ENCODE measurements at regions not wholly inside any gene's neighbourhood (a gene's known extent, or its start where the extent isn't known, plus 50 kb on each side); places are given as distances from the start of the nearest gene placed in this dataset.
"Not testable (repeated sequence)": the region's sequence is repeated elsewhere in the genome, so short reads cannot be mapped to it uniquely, and the experiment has no call there.

DNA sequence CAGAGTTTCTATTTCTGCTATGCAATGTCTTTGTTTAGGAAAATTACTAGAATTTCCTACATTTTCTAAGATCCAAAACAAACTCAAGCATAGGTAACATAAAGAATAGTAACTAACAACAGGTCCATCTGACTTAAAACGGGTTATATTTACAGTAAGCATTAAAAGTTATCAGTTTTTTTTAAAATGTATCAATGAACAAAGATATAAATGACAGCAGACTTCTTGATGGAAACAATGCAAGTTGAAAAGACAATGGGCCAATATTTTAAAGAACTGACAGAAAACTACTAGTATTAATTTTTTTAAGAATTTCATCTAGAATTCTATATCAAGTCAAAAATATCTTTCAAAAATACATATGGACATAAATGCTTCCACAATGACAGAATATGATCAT lies 367.1 kb upstream of the MGAT4C start:
- DNase-seq = no peak

DNA sequence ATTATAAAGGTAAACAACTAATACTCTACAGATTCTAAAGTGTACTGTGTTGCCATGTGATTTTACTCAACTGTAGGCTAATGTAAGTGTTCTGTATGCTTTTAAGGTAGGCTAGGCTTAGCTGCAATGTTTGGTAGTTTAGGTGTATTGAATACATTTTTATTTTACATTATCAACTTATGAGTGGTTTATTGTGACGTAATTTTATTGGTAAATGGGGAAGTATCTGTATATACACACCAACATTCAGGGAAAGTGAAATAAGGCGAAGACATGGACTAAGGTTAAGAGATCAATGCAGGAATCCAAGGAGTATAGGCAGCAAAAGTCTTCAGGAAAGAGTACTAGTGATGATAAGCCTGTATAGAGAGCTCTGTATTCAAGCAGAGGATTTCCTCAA lies 365.8 kb upstream of the MGAT4C start:
- DNase-seq = no peak

DNA sequence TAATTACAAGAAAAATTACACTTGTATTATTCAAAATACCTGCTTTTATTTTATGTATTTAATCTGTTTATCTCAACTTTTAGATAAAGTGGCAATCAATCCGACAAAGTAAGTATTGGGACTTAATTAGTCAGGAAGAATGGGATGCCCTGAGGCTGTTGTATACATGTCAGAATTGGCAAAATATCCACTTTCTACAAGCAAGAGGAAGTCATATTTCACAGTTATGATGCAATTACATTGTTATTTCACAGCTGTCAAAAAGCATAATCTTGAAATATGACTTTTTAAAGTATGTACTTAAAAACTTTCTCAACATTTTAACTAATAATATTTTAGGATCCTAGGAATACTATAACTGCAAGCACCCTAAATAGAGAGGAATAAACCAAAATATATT lies 357.1 kb upstream of the MGAT4C start:
- DNase-seq = no peak

DNA sequence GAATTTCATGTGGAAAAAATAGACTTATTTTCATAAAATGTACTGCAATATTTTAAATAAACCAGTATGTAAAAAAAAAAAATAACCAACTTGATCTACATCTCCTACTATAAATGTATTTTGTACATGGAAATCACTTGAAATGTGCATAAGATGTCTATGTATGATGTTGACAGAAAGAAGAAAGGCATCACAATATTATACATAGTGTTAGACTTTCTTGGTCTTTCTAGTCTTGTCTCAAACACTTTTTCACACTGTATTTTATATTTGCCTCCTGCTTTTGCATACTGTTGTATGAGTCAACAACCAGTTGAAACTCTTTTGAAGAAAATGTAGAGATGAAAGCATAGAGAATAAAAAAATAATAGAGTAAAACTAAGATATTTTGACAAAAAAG lies 352.4 kb upstream of the MGAT4C start:
- no peak for DNase-seq

DNA sequence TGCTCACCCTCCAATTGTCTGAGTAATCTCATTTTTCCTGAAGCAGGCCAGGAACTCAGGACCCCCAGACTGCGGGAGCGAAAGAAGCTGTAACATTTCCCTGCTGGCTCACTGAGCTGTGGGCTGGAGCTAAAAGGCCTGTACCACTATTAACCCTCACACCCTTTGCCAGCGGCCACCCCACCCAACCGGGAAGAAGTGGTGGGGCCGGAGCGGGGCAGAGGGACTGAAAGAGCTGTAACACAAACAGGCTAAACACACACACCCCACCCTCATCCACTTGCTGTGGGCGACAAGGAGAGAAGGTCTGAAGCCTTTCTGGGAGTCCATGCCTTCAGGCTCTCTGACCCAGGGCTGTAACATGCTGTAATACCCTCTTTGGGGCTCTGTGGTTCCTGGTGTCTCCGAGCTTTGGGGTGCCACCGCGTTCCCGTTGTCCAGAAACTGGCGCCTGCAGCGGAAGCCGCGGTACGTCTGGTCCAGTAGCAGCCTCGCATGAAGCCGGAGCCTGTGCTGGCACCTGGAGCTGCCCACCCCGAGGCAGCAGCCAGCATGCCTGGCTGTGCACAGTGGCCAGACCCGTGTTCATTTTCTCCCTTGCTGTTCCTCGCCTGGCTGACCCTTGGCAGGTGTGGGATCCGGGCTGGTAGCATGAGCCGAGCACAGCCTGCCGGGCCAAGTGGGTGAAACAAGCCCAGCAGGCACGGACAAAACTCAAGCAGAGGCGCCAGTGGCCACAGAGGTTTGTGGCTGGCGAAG lies 345.5 kb upstream of the MGAT4C start:
- DNase-seq = no peak

DNA sequence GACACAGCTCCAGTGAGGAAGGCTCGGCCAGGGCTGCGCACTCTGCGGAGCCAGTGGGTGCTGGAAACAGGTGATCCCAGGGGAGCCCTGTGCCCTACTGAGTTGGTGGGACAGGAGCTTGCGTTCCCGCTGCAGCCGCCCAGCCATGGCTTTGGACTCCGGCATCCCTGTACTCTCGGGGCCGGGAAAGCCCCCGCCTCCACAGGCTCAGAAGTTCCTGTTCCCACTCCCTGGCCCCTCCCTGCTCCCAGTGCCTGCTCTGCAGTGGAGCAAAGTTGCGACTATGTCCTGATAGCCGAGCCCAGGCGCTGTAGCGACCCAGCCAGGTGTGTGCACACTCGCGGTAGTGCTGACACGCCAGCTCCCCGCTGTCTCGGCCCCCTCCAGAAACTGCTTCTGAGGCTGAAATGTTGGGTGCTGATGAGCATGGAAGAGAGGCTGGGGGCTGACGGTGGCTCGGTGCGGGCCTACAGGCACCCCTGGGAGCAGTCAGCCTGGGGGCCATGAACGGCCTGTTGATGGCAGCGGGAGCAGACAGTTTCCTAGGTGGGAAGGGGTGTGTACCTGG lies 344.6 kb upstream of the MGAT4C start:
- DNase-seq = no peak

DNA sequence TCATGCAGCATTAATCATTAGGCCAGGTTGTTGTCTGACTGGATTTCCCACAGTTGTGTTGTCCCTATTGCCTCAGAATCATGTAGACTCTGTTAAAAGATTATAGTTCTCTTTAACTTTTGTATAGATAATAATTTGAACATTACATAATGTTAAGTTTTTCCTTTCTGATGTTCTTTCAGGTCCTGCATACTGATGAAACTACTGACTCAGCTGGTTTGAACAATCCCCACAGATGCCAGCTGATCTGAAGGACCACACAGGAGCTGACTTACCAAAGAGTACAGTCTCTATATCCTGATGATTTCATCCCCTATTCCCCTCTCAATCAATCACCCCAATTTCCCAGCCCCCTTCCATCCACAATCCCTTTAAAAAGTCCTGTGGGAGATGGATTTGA lies 341.2 kb upstream of the MGAT4C start:
- no peak for DNase-seq

DNA sequence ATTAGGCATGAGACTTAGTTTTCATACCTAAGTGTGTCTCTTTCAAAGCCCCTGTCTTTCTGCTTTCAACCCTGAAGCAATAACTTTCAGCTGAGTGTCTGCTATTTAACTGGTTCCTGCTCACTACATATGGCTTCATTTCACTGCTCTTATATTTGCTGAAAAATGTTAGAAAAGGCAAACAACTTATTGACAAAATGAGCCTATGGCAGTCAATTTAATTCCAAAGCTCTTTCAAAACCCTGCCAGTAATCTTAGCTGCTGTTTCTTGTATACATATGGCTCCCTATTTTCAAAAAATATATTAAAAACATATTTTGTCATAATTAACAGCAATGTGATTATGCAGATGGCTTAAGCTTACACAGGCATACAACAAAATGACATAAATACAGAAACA lies 334.1 kb upstream of the MGAT4C start:
- DNase-seq = no peak

DNA sequence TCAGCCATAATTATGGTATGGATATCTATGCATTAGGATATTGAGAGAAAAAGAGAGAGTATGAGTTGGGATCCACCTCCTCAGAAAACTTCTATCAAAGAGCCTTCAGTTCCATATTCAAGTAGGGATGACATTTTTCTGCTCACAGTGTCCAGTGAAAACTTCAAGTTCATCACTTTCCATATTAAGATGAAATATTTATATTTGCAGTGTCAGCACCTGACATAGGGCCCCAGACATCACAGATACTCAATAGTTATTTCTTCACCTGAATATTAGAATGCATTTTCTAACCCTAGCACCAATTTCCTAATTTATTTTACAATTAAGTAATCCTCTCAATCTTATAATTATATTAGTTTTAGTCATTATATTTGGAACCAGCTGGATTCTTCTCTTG lies 318.0 kb upstream of the MGAT4C start:
- DNase-seq = no peak

DNA sequence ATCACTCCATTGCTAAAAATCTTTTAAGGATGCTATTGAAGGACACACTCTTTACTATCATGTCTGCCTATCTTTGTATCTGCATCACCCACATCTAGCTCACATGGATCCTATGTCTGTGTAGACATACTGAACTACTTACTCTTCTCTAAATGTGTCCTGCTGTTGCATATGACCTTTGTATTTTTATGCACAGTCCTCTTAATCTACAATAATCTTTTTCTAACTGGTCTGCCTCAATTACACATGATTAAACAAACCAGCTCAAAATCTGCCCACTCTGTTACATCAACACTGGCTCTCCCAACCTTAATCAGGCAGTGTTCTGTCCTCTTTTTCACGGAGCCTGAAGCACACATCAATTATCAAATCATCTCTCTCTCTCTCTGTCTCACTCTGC lies 316.3 kb upstream of the MGAT4C start:
- DNase-seq = no peak

DNA sequence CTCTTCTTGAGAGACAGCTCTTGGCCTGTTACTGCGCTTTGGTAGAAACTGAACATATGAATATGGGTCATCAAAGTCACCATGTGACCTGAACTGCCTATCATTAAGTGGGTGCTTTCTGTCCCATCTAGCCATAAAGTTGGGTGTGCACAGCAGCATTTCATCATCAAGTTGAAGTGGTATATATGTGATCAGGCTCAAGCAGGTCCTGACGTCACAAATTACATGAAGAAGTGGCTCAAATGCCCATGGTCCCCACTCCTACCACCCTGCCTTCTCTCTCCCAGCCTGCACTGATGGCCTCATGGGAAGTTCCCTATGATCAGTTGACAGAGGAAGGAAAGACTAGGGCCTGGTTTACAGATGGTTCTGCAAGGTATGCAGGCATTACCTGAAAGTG lies 308.8 kb upstream of the MGAT4C start:
- DNase-seq = no peak

DNA sequence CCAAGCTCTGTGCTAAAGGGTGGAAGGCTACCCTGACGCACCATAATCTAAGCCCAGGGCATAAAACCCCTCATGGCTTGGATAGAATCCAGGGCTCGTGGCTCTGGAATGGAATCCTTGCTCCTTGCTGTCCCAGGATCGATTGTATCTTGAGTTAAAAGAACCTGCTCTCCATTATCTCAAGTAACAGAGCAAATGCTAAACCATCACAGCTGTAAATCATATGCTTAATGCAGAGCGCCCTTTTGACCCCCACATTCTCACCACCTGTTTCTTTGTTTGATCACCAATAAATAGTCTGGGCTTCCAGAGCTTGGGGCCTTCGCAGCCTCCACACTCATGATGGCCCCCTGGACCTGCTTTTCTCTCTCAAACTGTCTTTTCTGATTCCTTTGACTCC lies 299.3 kb upstream of the MGAT4C start:
- DNase-seq = not testable (repeated sequence)

DNA sequence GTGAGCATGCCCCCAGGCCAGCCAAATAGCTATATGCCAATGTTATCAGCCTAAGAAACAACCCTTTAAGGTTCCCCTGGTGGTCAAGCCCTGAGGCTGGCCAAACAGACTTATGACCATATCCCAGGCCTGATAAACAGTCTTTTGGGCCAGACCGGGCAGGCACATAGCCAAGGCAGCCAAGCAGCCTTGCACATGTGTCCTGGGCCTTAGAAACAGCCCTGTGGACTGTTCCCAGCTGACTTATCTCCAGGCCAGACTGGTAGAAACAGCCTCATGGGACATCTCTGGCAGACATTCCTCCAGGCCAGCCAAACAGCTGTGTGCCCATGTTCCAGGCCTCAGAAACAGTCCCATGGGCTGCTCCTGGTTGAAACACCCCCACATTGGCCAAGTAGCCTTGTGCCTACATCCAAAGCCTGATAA lies 295.0 kb upstream of the MGAT4C start:
- no peak for DNase-seq

DNA sequence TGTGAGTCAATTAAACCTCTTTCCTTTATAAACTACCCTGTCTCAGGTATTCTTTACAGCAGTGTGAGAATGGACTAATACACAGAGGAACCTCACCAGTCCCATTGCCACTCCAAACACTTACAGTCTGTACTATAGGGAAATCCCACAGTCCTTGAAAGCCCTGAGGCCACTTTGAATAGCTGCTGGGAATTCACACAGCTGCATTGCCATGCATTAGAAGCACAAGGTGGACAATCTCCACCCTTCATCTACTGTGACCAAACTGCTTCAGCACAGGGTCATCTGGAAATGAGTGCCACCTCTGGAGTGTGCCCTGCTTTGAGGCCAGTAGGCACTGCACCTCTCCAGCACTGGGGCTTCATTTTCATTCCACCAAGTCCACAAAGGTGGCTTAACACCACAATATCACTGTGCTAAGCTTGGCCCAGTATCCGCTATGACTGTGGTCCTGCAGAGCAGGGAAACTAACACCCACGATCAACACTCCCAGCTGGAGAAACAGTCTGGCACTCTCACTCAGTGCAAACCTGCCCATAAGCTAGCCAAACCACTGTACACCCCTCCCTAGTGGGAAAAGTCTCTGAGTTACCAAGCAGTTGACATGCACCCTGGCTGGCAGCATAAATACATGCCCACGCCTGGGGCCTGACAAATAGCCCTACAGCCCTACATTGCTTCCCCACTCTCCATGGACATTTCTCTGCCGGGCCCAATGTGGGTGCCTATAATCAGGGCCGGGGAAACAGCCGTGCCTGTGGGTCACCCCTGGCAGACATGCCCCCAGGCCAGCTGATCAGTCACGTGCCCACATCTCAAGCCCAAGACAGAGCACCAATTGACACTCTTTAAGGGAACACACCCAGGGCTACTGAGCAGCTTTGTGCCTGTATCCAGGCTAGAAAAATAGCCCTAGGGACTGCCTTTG lies 294.3 kb upstream of the MGAT4C start:
- DNase-seq = no peak

DNA sequence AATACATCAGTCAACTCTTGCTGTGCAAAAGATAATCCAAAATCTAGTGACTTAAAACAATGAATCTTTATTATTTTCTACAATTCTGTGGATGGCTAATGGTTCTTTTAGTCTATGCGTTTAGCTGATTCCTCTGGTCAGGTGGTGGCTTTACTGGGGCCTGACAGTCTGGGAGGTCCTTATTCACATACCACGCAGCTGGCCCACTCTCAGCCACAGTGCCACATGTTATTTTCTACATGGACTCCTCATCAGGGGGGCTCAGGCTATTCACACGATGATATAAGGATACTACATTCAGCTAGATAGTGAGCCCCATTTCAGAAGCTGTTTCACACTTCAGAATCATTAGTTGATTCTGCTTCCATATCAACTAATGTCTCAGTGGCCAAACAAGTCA lies 287.5 kb upstream of the MGAT4C start:
- DNase-seq = no peak

DNA sequence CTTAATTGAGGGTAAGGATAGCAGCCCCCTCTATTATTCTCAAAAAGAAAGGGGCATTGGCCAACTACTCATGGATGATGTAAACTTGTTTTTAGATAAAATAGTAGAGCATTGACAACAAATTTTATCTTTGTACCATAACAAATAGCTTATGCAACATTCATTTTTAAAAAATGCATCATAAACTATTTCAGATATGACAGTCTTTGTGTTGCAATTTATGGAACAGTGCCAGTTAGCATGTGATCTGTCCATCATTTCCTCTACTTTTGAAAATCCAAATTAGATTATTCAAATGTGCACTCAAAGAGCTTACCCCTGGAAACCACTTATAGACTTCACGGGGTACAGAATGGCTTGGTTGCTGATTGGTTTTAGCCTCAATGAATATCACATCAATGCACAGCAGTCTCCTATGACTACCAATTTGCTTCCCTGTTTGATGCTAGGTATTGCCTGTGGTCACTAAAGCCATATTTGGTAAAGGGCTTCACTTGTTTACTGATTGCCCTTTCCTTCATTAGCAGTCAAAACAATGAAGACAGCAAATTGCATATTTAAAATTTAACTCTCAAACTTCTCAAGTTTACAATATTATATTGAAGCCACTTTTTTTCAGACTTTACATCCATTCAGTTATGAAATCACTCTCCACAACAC lies 274.9 kb upstream of the MGAT4C start:
- DNase-seq = no peak

DNA sequence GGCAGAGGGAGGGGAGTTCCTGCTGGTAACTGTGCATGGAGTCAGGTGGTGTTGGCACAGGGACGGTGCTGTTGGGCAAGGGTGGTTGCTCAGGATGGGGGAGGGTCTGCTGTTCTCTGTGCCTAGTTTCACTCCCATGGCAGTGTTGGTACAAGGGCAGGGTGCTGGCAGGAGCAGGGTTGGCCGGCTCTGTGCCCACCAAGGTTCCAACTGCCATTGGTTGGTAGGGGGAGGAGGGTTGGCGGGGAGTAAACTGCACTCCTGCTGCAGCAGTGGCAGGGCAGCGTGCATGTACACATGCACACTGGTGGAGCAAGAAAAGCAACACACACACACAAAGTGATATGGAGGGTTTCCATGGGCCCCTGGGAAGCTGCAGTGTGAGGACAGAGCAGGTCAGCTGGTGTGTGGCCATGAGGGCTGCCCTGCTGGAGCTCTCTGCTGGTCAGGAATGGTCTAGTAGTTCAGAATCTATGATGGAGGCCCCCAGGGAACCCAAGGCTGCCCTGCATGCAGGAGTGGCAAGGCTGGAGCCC lies 269.9 kb upstream of the MGAT4C start:
- no peak for DNase-seq

DNA sequence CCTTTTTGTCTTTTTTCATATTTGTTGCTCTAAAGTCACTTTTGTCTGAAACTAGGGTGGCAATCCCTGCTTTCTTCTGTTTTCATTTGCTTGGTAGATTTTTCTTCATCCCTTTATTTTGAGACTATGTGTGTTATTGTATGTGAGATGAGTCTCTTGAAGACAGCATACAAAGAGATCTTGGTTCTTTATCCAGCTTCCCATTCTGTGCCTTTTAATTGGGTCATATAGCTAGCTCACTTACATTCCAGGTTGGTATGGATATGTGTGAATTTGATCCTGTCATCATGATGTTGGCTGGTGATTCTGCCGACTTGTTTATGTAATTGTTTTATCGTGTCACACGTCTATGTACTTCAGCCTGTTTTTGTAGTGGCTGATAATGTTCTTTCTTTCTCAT lies 267.7 kb upstream of the MGAT4C start:
- no peak for DNase-seq

DNA sequence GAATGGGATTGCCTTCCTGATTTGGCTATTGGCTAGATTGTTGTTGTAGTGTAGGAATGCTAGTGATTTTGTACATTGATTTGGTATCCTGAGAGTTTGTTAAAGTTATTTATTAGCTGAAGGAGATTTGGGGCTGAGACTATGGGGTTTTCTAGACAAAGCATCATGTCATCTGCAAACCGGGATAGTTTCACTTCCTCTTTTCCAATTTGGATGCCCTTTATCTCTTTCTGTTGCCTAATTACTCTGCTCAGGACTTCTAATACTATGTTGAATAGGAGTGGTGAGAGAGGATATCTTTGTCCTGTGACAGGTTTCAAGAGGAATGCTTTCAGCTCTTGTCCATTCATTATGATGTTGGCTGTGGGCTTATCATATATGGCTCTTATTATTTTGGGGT lies 265.7 kb upstream of the MGAT4C start:
- no peak for DNase-seq

DNA sequence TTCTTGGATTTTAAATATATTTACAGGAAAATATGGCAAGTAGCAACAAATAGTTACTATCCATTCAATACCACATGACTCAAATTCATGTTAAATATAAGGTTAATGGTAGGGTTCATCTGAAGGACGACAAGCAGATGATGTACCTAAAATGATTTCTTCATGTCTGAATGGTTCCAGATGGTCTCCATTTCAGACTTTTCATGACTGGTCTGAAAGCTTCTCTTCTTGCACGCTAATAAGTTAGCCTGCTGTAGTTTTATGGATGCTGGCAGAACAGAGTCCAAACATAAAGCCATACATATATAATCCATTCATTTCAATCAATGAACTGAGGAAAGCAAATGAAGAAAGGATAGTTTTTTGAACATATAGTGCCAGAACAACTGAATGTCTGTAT lies 257.0 kb upstream of the MGAT4C start:
- DNase-seq = no peak

DNA sequence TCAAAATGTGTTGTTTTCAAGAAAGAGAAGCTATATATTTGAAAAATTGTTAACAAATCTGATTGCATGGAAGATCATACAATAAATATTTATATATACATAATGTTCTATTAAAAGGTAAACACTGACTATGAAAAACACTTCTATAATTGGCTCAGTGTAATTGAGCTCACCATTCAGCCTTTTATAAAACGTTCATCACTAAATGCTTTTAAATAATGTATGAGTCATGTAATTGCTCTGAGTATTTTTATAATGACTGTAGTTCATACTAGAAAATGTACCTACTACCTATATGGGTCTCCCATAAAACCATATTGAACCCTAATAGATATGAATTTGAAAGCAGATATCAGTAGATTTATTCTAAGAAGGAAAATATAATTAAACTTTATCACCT lies 240.4 kb upstream of the MGAT4C start:
- no peak for DNase-seq

DNA sequence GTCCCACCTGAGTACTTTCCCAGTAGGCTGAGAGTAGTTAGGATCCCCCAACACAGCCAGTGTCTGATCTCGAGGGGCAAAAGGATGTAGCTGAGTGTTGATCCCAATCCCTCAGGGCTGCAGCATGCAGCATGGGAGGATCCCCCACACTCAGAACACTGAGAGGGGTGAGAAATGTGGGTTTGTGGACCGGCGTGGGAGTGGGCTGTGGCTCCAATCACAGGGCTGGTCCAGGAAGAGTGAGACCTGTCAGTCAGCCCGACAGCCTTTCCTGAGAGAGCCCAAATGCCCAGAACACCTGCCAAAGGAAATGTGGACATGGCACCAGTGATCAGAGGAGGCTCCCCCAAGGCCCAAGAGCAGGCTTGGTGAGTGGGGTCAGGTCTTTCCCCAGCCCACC lies 228.3 kb upstream of the MGAT4C start:
- DNase-seq = no peak

All from anterior cingulate cortex (tissue), 58 donors.